K562 (cell line): ENCODE measurements at regions not wholly inside any gene's neighbourhood (a gene's known extent, or its start where the extent isn't known, plus 50 kb on each side); places are given as distances from the start of the nearest gene placed in this dataset.

Experiments
- ATAC-seq: fragments of 200-7000 bp; cut with Tn5 transposase; 3 replicates; pipeline ENCODE4 v1.9.1; 2020; ENCODE audit warnings: moderate library complexity
- BruUV-seq: library from RNA; stranded (reverse); fragments of 400-500 nt; replicated peaks from 2 replicates; lab custom pipeline; 2021; lab: Mats Ljungman, UMichigan
- CTCF ChIA-PET: fragments of 300-600 bp; formaldehyde crosslinking; extraction: SDS; loops from one replicate; lab custom pipeline; 2021; ENCODE audit warnings: low intra/inter-chr PET ratio; lab: Yijun Ruan, JAX
- POLR2A ChIA-PET: fragments of 300-600, 350-650 bp; sonication (Branson Sonifier 250); formaldehyde crosslinking; extraction: SDS; loops from one replicate; lab custom pipeline; 2021; ENCODE audit warnings: antibody characterized with exemption, inconsistent platforms; lab: Yijun Ruan, JAX
- DNase-seq, 4 experiments: peaks; one replicate each; pipeline versions ENCODE4 v3.0.0 to v3.0.0-alpha.2; 2011 to 2018; ENCODE audit warnings: low spot score in 3 of 4, mixed read lengths in 3 of 4; ENCODE audit errors: extremely low read depth in 1 of 4
- FAIRE-seq: peaks from 2 replicates; lab custom pipeline; 2011; peaks lifted over from hg19 to GRCh38; lab: Jason Lieb, UNC
- H2AFZ ChIP-seq: 2 replicates; pipeline ENCODE4 v1.6.0; 2011; ENCODE audit warnings: low read depth, low read length, control low read depth, inconsistent platforms
- H3K27ac ChIP-seq: fragments of 200-600 bp; 3 replicates; pipeline ENCODE4 v1.8.0; 2011; ENCODE audit warnings: low read depth, mild to moderate bottlenecking, control low read depth, inconsistent platforms, low read length, moderate library complexity, mixed read lengths; ENCODE audit errors: extremely low read depth
- H3K27me3 ChIP-seq, 2 experiments: fragments of 300-600 bp in 1 of 2; 2 replicates in 1 of 2; 3 replicates in 1 of 2; pipeline versions ENCODE4 v1.6.0 to v1.8.0; 2011; ENCODE audit warnings: inconsistent platforms in 2 of 2, low read length in 2 of 2, mild to moderate bottlenecking in 1 of 2, mixed read lengths in 1 of 2, moderate library complexity in 1 of 2; ENCODE audit not compliant: control insufficient read depth in 2 of 2, insufficient read depth in 2 of 2
- H3K36me3 ChIP-seq: fragments of 300-600 bp; 3 replicates; pipeline ENCODE4 v1.8.0; 2011; ENCODE audit warnings: mild to moderate bottlenecking, low read length, inconsistent platforms; ENCODE audit not compliant: control insufficient read depth, insufficient read depth
- H3K4me1 ChIP-seq, 2 experiments: fragments of 200-600 bp in 1 of 2; replicated peaks in 1 of 2; 2 replicates in 1 of 2; 3 replicates in 1 of 2; pipeline versions ENCODE4 v1.5.1 to v1.8.0; 2011; ENCODE audit warnings: inconsistent platforms in 2 of 2, low read length in 2 of 2, mild to moderate bottlenecking in 1 of 2, mixed read lengths in 1 of 2, moderate library complexity in 1 of 2; ENCODE audit not compliant: control insufficient read depth in 2 of 2, insufficient read depth in 2 of 2
- H3K4me2 ChIP-seq: 2 replicates; pipeline ENCODE4 v1.6.1; 2011; ENCODE audit warnings: low read length, control low read depth, inconsistent platforms, mixed read lengths; ENCODE audit not compliant: insufficient read depth
- H3K4me3 ChIP-seq: fragments of 200-600 bp; sonication (generic), shearing (Covaris generic); 2 replicates; pipeline ENCODE4 v1.5.1; 2016; ENCODE audit warnings: control low read depth, inconsistent platforms
- H3K79me2 ChIP-seq: fragments of 200-600 bp; 3 replicates; pipeline ENCODE4 v1.8.0; 2011; ENCODE audit warnings: low read length, inconsistent platforms; ENCODE audit not compliant: control insufficient read depth, insufficient read depth
- H3K9ac ChIP-seq, 2 experiments: 2 replicates each; pipeline versions ENCODE4 v1.6.0 to v1.6.1; 2011; ENCODE audit warnings: low read depth in 2 of 2, low read length in 2 of 2, control low read depth in 1 of 2, inconsistent platforms in 1 of 2, mild to moderate bottlenecking in 1 of 2, mixed read lengths in 1 of 2; ENCODE audit not compliant: insufficient read depth in 1 of 2
- H3K9me1 ChIP-seq: one replicate; pipeline ENCODE4 v1.6.0; 2011; ENCODE audit warnings: inconsistent platforms, mild to moderate bottlenecking, low read length, moderate library complexity; ENCODE audit not compliant: control insufficient read depth, insufficient read depth
- H3K9me3 ChIP-seq: replicated peaks from 2 replicates; pipeline ENCODE4 v1.5.1; 2011; ENCODE audit warnings: low read depth, low read length, inconsistent platforms; ENCODE audit not compliant: control insufficient read depth, insufficient read depth
- H4K20me1 ChIP-seq: replicated peaks from 2 replicates; pipeline ENCODE4 v1.6.1; 2011; ENCODE audit warnings: low read length, inconsistent platforms, mixed read lengths; ENCODE audit not compliant: control insufficient read depth, insufficient read depth
- CBFB ChIP-seq: sonication (generic); formaldehyde crosslinking; IDR thresholded peaks from 2 replicates; pipeline ENCODE4 v1.4.0; 2020; ENCODE audit warnings: mild to moderate bottlenecking, missing genetic modification reagents
- HOXB6 ChIP-seq: fragments of 250-450 bp; sonication (Bioruptor Pico); IDR thresholded peaks from 2 replicates; pipeline ENCODE4 v1.5.1; 2022; ENCODE audit warnings: mild to moderate bottlenecking, borderline replicate concordance
- MAZ ChIP-seq, 2 experiments: fragments of 450-650 bp in 1 of 2; sonication (generic) in 1 of 2; formaldehyde crosslinking; IDR thresholded peaks in 1 of 2; conservative IDR thresholded peaks in 1 of 2; 2 replicates each; pipeline versions ENCODE4 v1.4.0 to v1.5.0; 2020; ENCODE audit warnings: mild to moderate bottlenecking in 1 of 2, missing genetic modification reagents in 1 of 2
- MECOM ChIP-seq: fragments of 250-450 bp; sonication (Bioruptor Pico); IDR thresholded peaks from 2 replicates; pipeline ENCODE4 v1.8.0; 2022; ENCODE audit warnings: inconsistent platforms
- MYC ChIP-seq, 2 experiments: fragments of 250-450 bp in 1 of 2; sonication (Bioruptor Pico) in 1 of 2; IDR thresholded peaks; 2 replicates each; pipeline versions ENCODE4 v1.5.1 to v1.6.1; 2012 to 2021; ENCODE audit warnings: low read depth in 2 of 2, borderline replicate concordance in 1 of 2, improper control_type of control experiment in 1 of 2, low read length in 1 of 2, mild to moderate bottlenecking in 1 of 2, moderate library complexity in 1 of 2
- NR1H2 ChIP-seq: sonication (generic); formaldehyde crosslinking; IDR thresholded peaks from 2 replicates; pipeline ENCODE4 v1.4.0; 2020; ENCODE audit warnings: mild to moderate bottlenecking, missing genetic modification reagents
- SIN3A ChIP-seq, 2 experiments: fragments of 150-350 bp in 1 of 2; IDR thresholded peaks; 2 replicates each; pipeline ENCODE4 v1.6.1; 2011 to 2016; ENCODE audit warnings: borderline replicate concordance in 2 of 2, low read depth in 2 of 2, low read length in 2 of 2, mild to moderate bottlenecking in 2 of 2, moderate library complexity in 2 of 2; ENCODE audit not compliant: control insufficient read depth in 1 of 2
- TCF7 ChIP-seq: sonication (generic); IDR thresholded peaks from 2 replicates; pipeline ENCODE4 v1.6.1; 2016; ENCODE audit warnings: antibody characterized with exemption, borderline replicate concordance
- VEZF1 ChIP-seq: fragments of 200-800 bp; sonication (Bioruptor generic); IDR thresholded peaks from 2 replicates; pipeline ENCODE4 v1.6.1; 2017; ENCODE audit warnings: missing genetic modification characterization, missing compliant biosample characterization
- WHSC1 ChIP-seq: IDR thresholded peaks from one replicate; pipeline ENCODE4 v1.6.1; 2012; ENCODE audit warnings: low read length, control low read depth, inconsistent platforms
- ZBTB1 ChIP-seq: sonication (generic); formaldehyde crosslinking; IDR thresholded peaks from 2 replicates; pipeline ENCODE4 v1.8.1; 2023; ENCODE audit warnings: missing genetic modification reagents, low read depth, mild to moderate bottlenecking, borderline replicate concordance
- ZBTB43 ChIP-seq: sonication (generic); formaldehyde crosslinking; IDR thresholded peaks from 2 replicates; pipeline ENCODE4 v1.8.0; 2023; ENCODE audit warnings: mild to moderate bottlenecking, missing genetic modification reagents
- ZFP91 ChIP-seq: sonication (generic); formaldehyde crosslinking; IDR thresholded peaks from 2 replicates; pipeline ENCODE4 v1.8.0; 2022; ENCODE audit warnings: mild to moderate bottlenecking, missing genetic modification reagents
- ZNF280A ChIP-seq: fragments of 450-650 bp; IDR thresholded peaks from 2 replicates; pipeline ENCODE4 v1.6.1; 2018; ENCODE audit warnings: mild to moderate bottlenecking, low read depth; ENCODE audit not compliant: partially characterized antibody
- WGBS: fragments of 100-300 bp; shearing (Covaris generic); methylation state at CpG from one replicate; pipeline ENCODE4 v1.1.6; 2016; ENCODE audit warnings: low coverage, mixed read lengths; ENCODE audit not compliant: insufficient coverage; ENCODE audit errors: missing lambda C conversion rate; 5-methylcytosine and 5-hydroxymethylcytosine counted together
- in situ Hi-C: fragments of 300-500 bp; cut with MboI; formaldehyde crosslinking; loops from 4 replicates; pipeline ENCODE4 v1.15.0; 2018; ENCODE audit warnings: inconsistent platforms, mixed read lengths
- intact Hi-C: fragments of 100-400 bp; cut with micrococcal nuclease; formaldehyde crosslinking; loops from 2 replicates; pipeline ENCODE4 v1.14.2; 2022

- FAIRE-seq (no peak), DNase-seq (no peak), ATAC-seq (no peak)
- Histone ChIP-seq H4K20me1 (no peaks in the 10 kb centered on the region; the same call in 1 of the 2 replicates), H3K9me3 (no peaks in the 10 kb centered on the region), H3K79me2 (no peaks in the 10 kb centered on the region), H2AFZ (no peak overlapping the region), H3K4me2 (no peak overlapping the region), H3K9me1 (no peaks in the 10 kb centered on the region), H3K36me3 (no peaks in the 10 kb centered on the region), H3K4me1 (no peaks in the 10 kb centered on the region), H3K27ac (no peak overlapping the region), H3K4me3 (no peak overlapping the region), H3K9ac (no peak overlapping the region), H3K27me3 (0 out of 5 replicates have a peak, but pooled peaks cover 0 to 3% of the 10 kb centered on the region in 2 experiments)
- intact Hi-C loops: no loop called here
- no TSS peak for BruUV-seq
- in situ Hi-C loops: no loop called here
- WGBS: 0% methylated on average over 3 of the region's 3 CpGs
- POLR2A ChIA-PET: no interaction called here
- CTCF ChIA-PET: no interaction called here
- TF ChIP-seq VEZF1: no peak
- no peak for TF ChIP-seq MYC (IDR thresholded peaks at IDR 0.05; ENCODE audit: low read depth, low read length)
- TF ChIP-seq MYC (CRISPR knock-in tag; IDR thresholded peaks at IDR 0.05; ENCODE audit: borderline replicate concordance, low read depth): no peak
- no peak for TF ChIP-seq ZBTB1 (CRISPR knock-in tag)
- TF ChIP-seq SIN3A (IDR thresholded peaks at IDR 0.05; ENCODE audit: borderline replicate concordance in 2 of 2, control insufficient read depth in 1 of 2, low read depth in 2 of 2, low read length in 2 of 2): no peak
- no peak for TF ChIP-seq CBFB (CRISPR knock-in tag)
- TF ChIP-seq NR1H2 (CRISPR knock-in tag): no peak
- TF ChIP-seq WHSC1: no peak
- TF ChIP-seq ZNF280A: no peak
- no peak for TF ChIP-seq HOXB6
- no peak for TF ChIP-seq ZFP91 (CRISPR knock-in tag)
- no peak for TF ChIP-seq MAZ (CRISPR knock-in tag; conservative IDR thresholded peaks at IDR 0.05 in 1 of 2, IDR thresholded peaks at IDR 0.05 in 1 of 2)
- TF ChIP-seq TCF7: no peak
- TF ChIP-seq MECOM (CRISPR knock-in tag): no peak
- TF ChIP-seq ZBTB43: no peak
Measured at GRCh38 chr20:60959971-60960370, 292.1 kb upstream of the CDH4 start.
